BJ (cell line): ENCODE measurements at regions not wholly inside any gene's neighbourhood (a gene's known extent, or its start where the extent isn't known, plus 50 kb on each side); places are given as distances from the start of the nearest gene placed in this dataset.

Experiments used
- CTCF ChIA-PET: fragments of 350-600 bp; formaldehyde crosslinking; extraction: SDS; loops from one replicate; lab custom pipeline; 2021; ENCODE audit warnings: antibody characterized with exemption, inconsistent platforms; lab: Yijun Ruan, JAX
- POLR2A ChIA-PET: fragments of 300-600 bp; sonication (Branson Sonifier 250); formaldehyde crosslinking; extraction: SDS; loops from one replicate; lab custom pipeline; 2021; ENCODE audit warnings: antibody characterized with exemption; lab: Charles Lee
- DNase-seq: peaks from one replicate; pipeline ENCODE4 v3.0.0-alpha.2; 2011; ENCODE audit warnings: low read depth
- H3K27me3 ChIP-seq: 2 replicates; pipeline ENCODE4 v1.6.0; 2011; ENCODE audit warnings: low read length; ENCODE audit not compliant: control insufficient read depth, insufficient read depth
- H3K36me3 ChIP-seq: 2 replicates; pipeline ENCODE4 v1.5.1; 2011; ENCODE audit warnings: low read length; ENCODE audit not compliant: control insufficient read depth, insufficient read depth
- H3K4me3 ChIP-seq: 2 replicates; pipeline ENCODE4 v1.5.1; 2011; ENCODE audit warnings: low read depth, mild to moderate bottlenecking, control low read depth, low read length
- CTCF ChIP-seq: IDR thresholded peaks from 2 replicates; pipeline ENCODE4 v1.5.1; 2011; ENCODE audit warnings: low read depth, mild to moderate bottlenecking, control low read depth, inconsistent platforms, low read length, moderate library complexity; ENCODE audit not compliant: insufficient read depth

DNA sequence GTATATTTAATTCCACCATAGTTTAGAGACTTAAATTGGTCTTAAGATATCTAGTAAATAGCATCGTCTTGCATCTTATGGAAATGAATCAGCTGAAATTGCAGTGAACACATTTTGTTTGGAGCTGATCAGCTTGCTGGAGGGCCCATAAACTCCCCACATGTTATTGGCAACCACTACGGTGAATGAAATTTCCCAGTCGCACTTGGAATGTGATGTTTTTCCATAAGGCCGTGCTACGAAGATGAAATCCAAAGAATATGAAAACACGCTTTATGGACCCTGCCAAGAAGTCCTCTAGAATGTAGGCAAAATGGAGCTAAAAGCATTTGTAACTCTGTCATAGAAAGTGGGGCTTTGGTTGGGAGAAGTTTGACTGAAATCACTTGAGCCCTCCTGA lies 572.1 kb downstream of the ACTL7B start:
- no peak for TF ChIP-seq CTCF
- no peak for DNase-seq
- H3K27me3 ChIP-seq, result no peaks in the 10 kb centered on the region
- ChIA-PET CTCF (interaction anchor here (1.4 to 1.8 kb wide), 4 partner anchors 11 to 478 kb away, joined by 3 to 12 read pairs (median 4); no protein-coding TSS in a partner anchor), POLR2A (no interaction called here)
- no peaks in the 10 kb centered on the region for H3K36me3 ChIP-seq
- no peak overlapping the region for H3K4me3 ChIP-seq

DNA sequence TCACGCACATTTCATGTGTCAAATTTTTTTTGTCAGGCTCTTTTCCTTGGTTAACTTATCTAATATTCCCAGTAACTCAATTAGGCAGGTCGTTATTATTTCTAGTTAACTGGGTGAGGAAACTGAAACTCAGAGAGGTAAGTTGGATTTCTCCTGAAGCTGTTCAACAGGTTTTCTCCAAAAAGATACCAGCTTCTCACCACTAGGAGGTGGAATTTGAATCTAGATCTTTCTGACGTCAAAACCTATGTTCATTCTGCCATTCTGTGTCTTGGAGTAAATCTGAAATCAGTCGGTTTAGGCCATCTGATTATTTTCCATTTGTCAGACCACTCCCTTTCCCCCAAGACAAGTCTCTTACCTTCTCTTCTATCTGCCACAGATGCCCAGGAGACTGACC lies 572.9 kb downstream of the ACTL7B start:
- no peak for TF ChIP-seq CTCF

GRCh38 chr9:108281696-108282095 lies 574.1 kb downstream of the ACTL7B start:
- Histone ChIP-seq H3K4me3 (no peak overlapping the region), H3K27me3 (no peaks in the 10 kb centered on the region), H3K36me3 (no peaks in the 10 kb centered on the region)
- no peak for DNase-seq
- CTCF ChIA-PET, result interaction anchor here (0.6 to 1.8 kb wide), 4 partner anchors 9 to 42 kb away, joined by 3 to 12 read pairs (median 4); no protein-coding TSS in a partner anchor
- TF ChIP-seq CTCF, result no peak
- POLR2A ChIA-PET, result no interaction called here

More for the DNA sequence above, 572.9 kb downstream of the ACTL7B start:
- ChIA-PET POLR2A (no interaction called here), CTCF (interaction anchor here (0.8 to 1.8 kb wide), 5 partner anchors 8 to 479 kb away, joined by 3 to 12 read pairs (median 3); no protein-coding TSS in a partner anchor)
- Histone ChIP-seq H3K36me3 (no peaks in the 10 kb centered on the region), H3K4me3 (no peak overlapping the region), H3K27me3 (no peaks in the 10 kb centered on the region)
- DNase-seq, result no peak

DNA sequence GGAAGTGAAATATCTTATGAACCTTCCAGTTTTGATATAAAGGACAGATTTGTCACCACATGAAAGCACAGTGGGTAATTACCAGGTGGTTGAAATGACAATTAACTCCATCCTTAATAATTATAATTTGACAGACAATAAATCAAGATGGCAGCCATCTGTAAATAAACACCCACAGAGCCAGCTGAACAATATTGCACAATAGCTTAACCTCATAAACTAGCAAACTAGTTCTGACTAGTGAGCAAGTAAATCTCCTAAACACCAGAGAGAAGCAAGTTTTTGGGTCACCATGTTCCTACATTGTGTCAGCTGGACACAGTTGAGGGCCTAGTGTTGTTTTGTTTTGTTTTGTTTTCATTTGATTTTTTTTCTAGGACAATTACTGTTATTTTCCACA lies 577.4 kb downstream of the ACTL7B start:
- DNase-seq, result no peak
- ChIA-PET CTCF (interaction anchor here (0.7 to 1.1 kb wide), 2 partner anchors 18 to 43 kb away, joined by 3 read pairs; no protein-coding TSS in a partner anchor), POLR2A (no interaction called here)
- no peaks in the 10 kb centered on the region for H3K27me3 ChIP-seq
- H3K4me3 ChIP-seq, result no peak overlapping the region
- H3K36me3 ChIP-seq, result no peaks in the 10 kb centered on the region
- no peak for TF ChIP-seq CTCF

GRCh38 chr9:108277216-108277615 lies 578.6 kb downstream of the ACTL7B start:
- no peak overlapping the region for H3K4me3 ChIP-seq
- CTCF ChIA-PET, result no interaction called here
- H3K36me3 ChIP-seq, result no peaks in the 10 kb centered on the region
- no peaks in the 10 kb centered on the region for H3K27me3 ChIP-seq
- POLR2A ChIA-PET, result no interaction called here
- TF ChIP-seq CTCF, result no peak
- DNase-seq, result no peak
